ENCODE measurements at regions not wholly inside any gene's neighbourhood (a gene's known extent, or its start where the extent isn't known, plus 50 kb on each side); places are given as distances from the start of the nearest gene placed in this dataset.

GRCh38 chr7:45267262-45267661 lies 109.7 kb downstream of the RAMP3 start:
- TF ChIP-seq CTCF (IDR thresholded peaks at IDR 0.05) = no peak

- no peak for TF ChIP-seq CTCF (IDR thresholded peaks at IDR 0.05)
Observed at GRCh38 chr7:45268013-45268412, 110.4 kb downstream of the RAMP3 start.

GRCh38 chr7:45269192-45269591 lies 111.6 kb downstream of the RAMP3 start:
- TF ChIP-seq CTCF (IDR thresholded peaks at IDR 0.05) = no peak

- TF ChIP-seq CTCF (IDR thresholded peaks at IDR 0.05) = no peak
Observed at GRCh38 chr7:45278763-45279398, 121.3 kb downstream of the RAMP3 start.

GRCh38 chr7:45290880-45291279 lies 133.3 kb downstream of the RAMP3 start:
- no peak for TF ChIP-seq CTCF (IDR thresholded peaks at IDR 0.05)

- no peak for TF ChIP-seq CTCF (IDR thresholded peaks at IDR 0.05)
Observed at GRCh38 chr7:45292481-45292880, 134.9 kb downstream of the RAMP3 start.

- TF ChIP-seq CTCF (IDR thresholded peaks at IDR 0.05) = no peak
Observed at GRCh38 chr7:45293295-45293942, 135.8 kb downstream of the RAMP3 start.

Measured in LNCAP (cell line).